ENCODE measurements at regions not wholly inside any gene's neighbourhood (a gene's known extent, or its start where the extent isn't known, plus 50 kb on each side); places are given as distances from the start of the nearest gene placed in this dataset.

- no peak for ATAC-seq
- TF ChIP-seq TCF4 (CRISPR knock-in tag; IDR thresholded peaks at IDR 0.05; ENCODE audit: borderline replicate concordance), result no peak
- no peak for TF ChIP-seq ESRRG (CRISPR knock-in tag; IDR thresholded peaks at IDR 0.05)
Observed at GRCh38 chr18:60675126-60675525, 302.6 kb upstream of the MC4R start.

GRCh38 chr18:60675801-60676200 is 303.2 kb upstream of the MC4R start:
- TF ChIP-seq CSDC2 (CRISPR knock-in tag; IDR thresholded peaks at IDR 0.05), result no peak
- no peak for TF ChIP-seq TSHZ2 (CRISPR knock-in tag; IDR thresholded peaks at IDR 0.05)
- no peak for TF ChIP-seq CREB5 (CRISPR knock-in tag; IDR thresholded peaks at IDR 0.05; ENCODE audit: low read depth)
- no peak for ATAC-seq

GRCh38 chr18:60676815-60677214 is 304.2 kb upstream of the MC4R start:
- no peak for TF ChIP-seq ZC3H10 (CRISPR knock-in tag; IDR thresholded peaks at IDR 0.05)
- no peak for TF ChIP-seq ZNF565 (CRISPR knock-in tag; conservative IDR thresholded peaks at IDR 0.05; ENCODE audit: low read depth)
- TF ChIP-seq CSDC2 (CRISPR knock-in tag; IDR thresholded peaks at IDR 0.05), result no peak
- no peak for TF ChIP-seq CREB5 (CRISPR knock-in tag; IDR thresholded peaks at IDR 0.05; ENCODE audit: low read depth)
- TF ChIP-seq POU6F1 (CRISPR knock-in tag; IDR thresholded peaks at IDR 0.05; ENCODE audit: borderline replicate concordance, low read depth), result no peak
- no peak for TF ChIP-seq PATZ1 (CRISPR knock-in tag; IDR thresholded peaks at IDR 0.05; ENCODE audit: borderline replicate concordance)
- TF ChIP-seq ZNF8 (CRISPR knock-in tag; IDR thresholded peaks at IDR 0.05), result no peak
- no peak for TF ChIP-seq PPARA (CRISPR knock-in tag; IDR thresholded peaks at IDR 0.05; ENCODE audit: borderline replicate concordance)
- TF ChIP-seq SNAI2 (CRISPR knock-in tag; IDR thresholded peaks at IDR 0.05), result no peak
- TF ChIP-seq CSRNP3 (CRISPR knock-in tag; IDR thresholded peaks at IDR 0.05), result no peak
- TF ChIP-seq ISL1 (CRISPR knock-in tag; IDR thresholded peaks at IDR 0.05), result no peak
- TF ChIP-seq ESRRG (CRISPR knock-in tag; IDR thresholded peaks at IDR 0.05), result no peak
- no peak for TF ChIP-seq GLIS3 (CRISPR knock-in tag; IDR thresholded peaks at IDR 0.05)
- no peak for TF ChIP-seq TSHZ2 (CRISPR knock-in tag; IDR thresholded peaks at IDR 0.05)
- TF ChIP-seq BACH2 (CRISPR knock-in tag; IDR thresholded peaks at IDR 0.05; ENCODE audit: borderline replicate concordance), result no peak
- no peak for TF ChIP-seq ZFP30 (CRISPR knock-in tag; IDR thresholded peaks at IDR 0.05)
- no peak for TF ChIP-seq ARNTL (CRISPR knock-in tag; IDR thresholded peaks at IDR 0.05; ENCODE audit: borderline replicate concordance, low read depth)
- no peak for TF ChIP-seq RARB (CRISPR knock-in tag; IDR thresholded peaks at IDR 0.05)
- TF ChIP-seq ZFP3 (CRISPR knock-in tag; IDR thresholded peaks at IDR 0.05), result no peak

More at GRCh38 chr18:60676815-60677214, 304.2 kb upstream of the MC4R start:
- ATAC-seq, result 0 out of 3 replicates have a peak, but pooled peaks have one; percentile 30

Data from SK-N-SH treated with all-trans-retinoic acid at 6 μM for 48 hours (cell line).